VCaP (cell line): ENCODE measurements at regions not wholly inside any gene's neighbourhood (a gene's known extent, or its start where the extent isn't known, plus 50 kb on each side); places are given as distances from the start of the nearest gene placed in this dataset.

Experiments used
- H3K27ac ChIP-seq: fragments of 450-650 bp; 2 replicates; pipeline ENCODE4 v1.5.1; 2017
- CTCF ChIP-seq: fragments of 450-650 bp; conservative IDR thresholded peaks from 2 replicates; pipeline ENCODE4 v1.5.1; 2017; ENCODE audit warnings: mild to moderate bottlenecking, moderate library complexity

GRCh38 chr2:21740484-21740883, 616.7 kb downstream of the TDRD15 start:
- no peak for TF ChIP-seq CTCF
- H3K27ac ChIP-seq: no peak overlapping the region

GRCh38 chr2:21746499-21746898, 622.7 kb downstream of the TDRD15 start:
- no peak overlapping the region for H3K27ac ChIP-seq
- TF ChIP-seq CTCF: no peak

- H3K27ac ChIP-seq: no peak overlapping the region
- no peak for TF ChIP-seq CTCF
Observed at GRCh38 chr2:21748501-21748900, 624.7 kb downstream of the TDRD15 start.

DNA sequence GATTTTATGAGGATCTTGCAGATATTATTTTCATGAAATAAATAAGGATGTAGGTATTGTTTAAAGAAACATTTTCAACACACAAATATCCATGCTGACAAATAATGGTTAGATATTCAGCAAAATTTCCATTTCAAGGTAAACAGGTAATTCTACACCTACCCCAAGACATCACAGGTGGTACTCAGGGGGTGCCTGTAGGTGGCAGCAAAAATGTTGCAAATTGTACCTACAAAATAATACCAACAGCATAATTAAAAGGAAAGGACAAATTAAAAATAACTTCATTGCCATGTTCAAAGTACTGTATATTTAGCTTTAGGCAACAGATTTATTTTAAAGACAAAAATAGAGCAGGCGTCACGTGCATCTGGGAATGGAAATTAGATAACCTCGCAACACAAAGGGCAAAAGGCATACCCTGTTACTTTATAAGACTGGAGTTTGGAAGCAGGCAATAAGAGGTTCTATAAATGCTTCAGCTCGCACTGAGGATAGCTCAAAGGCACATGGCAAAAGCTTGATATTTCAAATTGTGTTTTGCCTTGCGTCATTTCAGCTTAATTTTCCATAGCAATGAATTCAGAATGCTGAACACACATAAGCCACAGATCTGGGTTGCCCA, 630.5 kb downstream of the TDRD15 start:
- peak; percentile 71 for TF ChIP-seq CTCF
- no peak overlapping the region for H3K27ac ChIP-seq

DNA sequence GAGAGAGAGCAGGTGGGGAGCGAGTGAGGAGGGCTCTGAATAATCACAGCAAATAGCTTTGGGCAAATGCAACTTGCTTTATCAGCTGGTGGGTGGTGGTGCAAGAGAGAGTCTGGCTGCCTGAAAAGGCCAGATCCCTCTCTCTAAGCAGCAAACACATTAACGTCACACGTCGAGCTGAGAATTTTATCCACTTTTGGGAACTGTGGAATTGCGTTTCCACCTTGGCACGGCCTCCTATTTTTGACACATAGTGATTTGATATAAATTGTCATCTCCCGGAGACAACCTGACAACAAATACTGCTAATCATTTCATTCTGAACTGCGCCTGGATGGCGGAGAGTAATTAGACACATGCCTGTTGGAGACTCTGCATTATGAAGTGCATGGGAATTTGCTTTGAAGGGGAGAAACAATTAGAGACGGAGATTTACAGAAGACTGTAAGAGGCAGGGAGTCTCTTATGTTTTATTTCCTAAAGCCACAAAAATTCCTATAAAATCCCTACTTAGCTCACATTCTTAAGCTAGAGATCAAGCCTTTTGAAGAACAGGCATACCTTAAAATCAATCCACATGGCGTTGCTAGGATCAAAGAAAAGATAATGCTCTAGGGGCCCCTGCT, 634.1 kb downstream of the TDRD15 start:
- no peak for TF ChIP-seq CTCF
- H3K27ac ChIP-seq: no peak overlapping the region

- no peak for TF ChIP-seq CTCF
- no peak overlapping the region for H3K27ac ChIP-seq
Observed at GRCh38 chr2:21759819-21760218, 636.1 kb downstream of the TDRD15 start.

DNA sequence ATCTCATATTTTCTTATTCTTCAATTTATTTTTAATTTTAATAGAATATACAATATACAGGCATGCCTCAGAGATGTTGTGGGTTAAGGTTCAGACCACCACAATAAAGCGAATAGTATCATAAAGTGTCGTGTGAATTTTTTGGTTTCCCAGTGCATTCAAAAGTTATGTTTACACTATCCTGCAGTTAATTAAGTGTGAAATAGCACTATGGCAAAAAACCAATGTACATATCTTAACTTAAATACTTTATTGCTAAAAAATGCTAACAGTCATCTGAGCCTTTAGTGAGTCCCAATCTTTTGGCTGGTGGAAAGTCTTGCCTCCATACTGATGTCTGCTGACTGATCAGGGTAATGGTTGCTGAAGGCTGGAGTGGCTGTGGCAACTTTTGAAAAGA, 637.6 kb downstream of the TDRD15 start:
- no peak for TF ChIP-seq CTCF
- no peak overlapping the region for H3K27ac ChIP-seq
